ENCODE measurements at regions not wholly inside any gene's neighbourhood (a gene's known extent, or its start where the extent isn't known, plus 50 kb on each side); places are given as distances from the start of the nearest gene placed in this dataset.

GRCh38 chr2:196503398-196503797 is 136.1 kb upstream of the CCDC150 start:
- H3K4me1 ChIP-seq (ENCODE audit: control insufficient read depth, insufficient read depth, low read length, unreplicated experiment) = peaks cover 6% of the 10 kb centered on the region
- no peak overlapping the region for H3K4me3 ChIP-seq (ENCODE audit: low read depth, low read length)
- H2AFZ ChIP-seq (ENCODE audit: low read length, unreplicated experiment) = no peak overlapping the region
- no peaks in the 10 kb centered on the region for H3K36me3 ChIP-seq (ENCODE audit: insufficient read depth, low read length)
- no peaks in the 10 kb centered on the region for H3K27me3 ChIP-seq (ENCODE audit: insufficient read depth, low read length)
- no peak overlapping the region for H3K27ac ChIP-seq (ENCODE audit: low read depth, low read length)
- H3K79me2 ChIP-seq (ENCODE audit: control insufficient read depth, insufficient read depth, low read length, unreplicated experiment) = no peaks in the 10 kb centered on the region

GRCh38 chr2:196504788-196505187 is 134.7 kb upstream of the CCDC150 start:
- Histone ChIP-seq H3K27me3 (ENCODE audit: insufficient read depth, low read length) (no peaks in the 10 kb centered on the region), H3K36me3 (ENCODE audit: insufficient read depth, low read length) (no peaks in the 10 kb centered on the region), H3K79me2 (ENCODE audit: control insufficient read depth, insufficient read depth, low read length, unreplicated experiment) (no peaks in the 10 kb centered on the region), H2AFZ (ENCODE audit: low read length, unreplicated experiment) (no peak overlapping the region), H3K27ac (ENCODE audit: low read depth, low read length) (no peak overlapping the region), H3K4me1 (ENCODE audit: control insufficient read depth, insufficient read depth, low read length, unreplicated experiment) (peaks cover 6% of the 10 kb centered on the region), H3K4me3 (ENCODE audit: low read depth, low read length) (no peak overlapping the region)

GRCh38 chr2:196510246-196510645 is 129.3 kb upstream of the CCDC150 start:
- Histone ChIP-seq H3K4me3 (ENCODE audit: low read depth, low read length) (no peak overlapping the region), H3K27me3 (ENCODE audit: insufficient read depth, low read length) (no peaks in the 10 kb centered on the region), H3K27ac (ENCODE audit: low read depth, low read length) (no peak overlapping the region), H2AFZ (ENCODE audit: low read length, unreplicated experiment) (no peak overlapping the region), H3K79me2 (ENCODE audit: control insufficient read depth, insufficient read depth, low read length, unreplicated experiment) (no peaks in the 10 kb centered on the region), H3K36me3 (ENCODE audit: insufficient read depth, low read length) (no peaks in the 10 kb centered on the region), H3K4me1 (ENCODE audit: control insufficient read depth, insufficient read depth, low read length, unreplicated experiment) (no peaks in the 10 kb centered on the region)

- H3K27me3 ChIP-seq (ENCODE audit: insufficient read depth, low read length) = no peaks in the 10 kb centered on the region
- no peaks in the 10 kb centered on the region for H3K79me2 ChIP-seq (ENCODE audit: control insufficient read depth, insufficient read depth, low read length, unreplicated experiment)
- H2AFZ ChIP-seq (ENCODE audit: low read length, unreplicated experiment) = no peak overlapping the region
- H3K4me1 ChIP-seq (ENCODE audit: control insufficient read depth, insufficient read depth, low read length, unreplicated experiment) = peaks cover 4% of the 10 kb centered on the region
- H3K4me3 ChIP-seq (ENCODE audit: low read depth, low read length) = no peak overlapping the region
- H3K27ac ChIP-seq (ENCODE audit: low read depth, low read length) = no peak overlapping the region
- no peaks in the 10 kb centered on the region for H3K36me3 ChIP-seq (ENCODE audit: insufficient read depth, low read length)
These were observed 128.0 kb upstream of the CCDC150 start for GRCh38 chr2:196511258-196512168.

- Histone ChIP-seq H3K4me3 (ENCODE audit: low read depth, low read length) (no peak overlapping the region), H3K27ac (ENCODE audit: low read depth, low read length) (no peak overlapping the region), H3K36me3 (ENCODE audit: insufficient read depth, low read length) (no peaks in the 10 kb centered on the region), H3K79me2 (ENCODE audit: control insufficient read depth, insufficient read depth, low read length, unreplicated experiment) (no peaks in the 10 kb centered on the region), H3K27me3 (ENCODE audit: insufficient read depth, low read length) (no peaks in the 10 kb centered on the region), H2AFZ (ENCODE audit: low read length, unreplicated experiment) (no peak overlapping the region), H3K4me1 (ENCODE audit: control insufficient read depth, insufficient read depth, low read length, unreplicated experiment) (peaks cover 9% of the 10 kb centered on the region)
These were observed 125.6 kb upstream of the CCDC150 start for GRCh38 chr2:196513796-196514526.

GRCh38 chr2:196514641-196515040 is 124.9 kb upstream of the CCDC150 start:
- Histone ChIP-seq H3K27me3 (ENCODE audit: insufficient read depth, low read length) (no peaks in the 10 kb centered on the region), H3K36me3 (ENCODE audit: insufficient read depth, low read length) (no peaks in the 10 kb centered on the region), H3K4me1 (ENCODE audit: control insufficient read depth, insufficient read depth, low read length, unreplicated experiment) (peaks cover 9% of the 10 kb centered on the region), H3K27ac (ENCODE audit: low read depth, low read length) (no peak overlapping the region), H2AFZ (ENCODE audit: low read length, unreplicated experiment) (no peak overlapping the region), H3K79me2 (ENCODE audit: control insufficient read depth, insufficient read depth, low read length, unreplicated experiment) (no peaks in the 10 kb centered on the region), H3K4me3 (ENCODE audit: low read depth, low read length) (no peak overlapping the region)

GRCh38 chr2:196515051-196515450 is 124.5 kb upstream of the CCDC150 start:
- Histone ChIP-seq H3K4me3 (ENCODE audit: low read depth, low read length) (no peak overlapping the region), H2AFZ (ENCODE audit: low read length, unreplicated experiment) (no peak overlapping the region), H3K36me3 (ENCODE audit: insufficient read depth, low read length) (no peaks in the 10 kb centered on the region), H3K27ac (ENCODE audit: low read depth, low read length) (no peak overlapping the region), H3K4me1 (ENCODE audit: control insufficient read depth, insufficient read depth, low read length, unreplicated experiment) (peaks cover 9% of the 10 kb centered on the region), H3K79me2 (ENCODE audit: control insufficient read depth, insufficient read depth, low read length, unreplicated experiment) (no peaks in the 10 kb centered on the region), H3K27me3 (ENCODE audit: insufficient read depth, low read length) (no peaks in the 10 kb centered on the region)

- peaks cover 9% of the 10 kb centered on the region for H3K4me1 ChIP-seq (ENCODE audit: control insufficient read depth, insufficient read depth, low read length, unreplicated experiment)
- H3K4me3 ChIP-seq (ENCODE audit: low read depth, low read length) = no peak overlapping the region
- H3K36me3 ChIP-seq (ENCODE audit: insufficient read depth, low read length) = no peaks in the 10 kb centered on the region
- H3K27ac ChIP-seq (ENCODE audit: low read depth, low read length) = no peak overlapping the region
- H2AFZ ChIP-seq (ENCODE audit: low read length, unreplicated experiment) = no peak overlapping the region
- no peaks in the 10 kb centered on the region for H3K27me3 ChIP-seq (ENCODE audit: insufficient read depth, low read length)
- H3K79me2 ChIP-seq (ENCODE audit: control insufficient read depth, insufficient read depth, low read length, unreplicated experiment) = no peaks in the 10 kb centered on the region
These were observed 123.9 kb upstream of the CCDC150 start for GRCh38 chr2:196515608-196516007.

- H3K27me3 ChIP-seq (ENCODE audit: insufficient read depth, low read length) = no peaks in the 10 kb centered on the region
- peaks cover 9% of the 10 kb centered on the region for H3K4me1 ChIP-seq (ENCODE audit: control insufficient read depth, insufficient read depth, low read length, unreplicated experiment)
- no peak overlapping the region for H2AFZ ChIP-seq (ENCODE audit: low read length, unreplicated experiment)
- H3K36me3 ChIP-seq (ENCODE audit: insufficient read depth, low read length) = no peaks in the 10 kb centered on the region
- H3K79me2 ChIP-seq (ENCODE audit: control insufficient read depth, insufficient read depth, low read length, unreplicated experiment) = no peaks in the 10 kb centered on the region
- H3K4me3 ChIP-seq (ENCODE audit: low read depth, low read length) = no peak overlapping the region
- no peak overlapping the region for H3K27ac ChIP-seq (ENCODE audit: low read depth, low read length)
These were observed 123.0 kb upstream of the CCDC150 start for GRCh38 chr2:196516564-196516963.

- Histone ChIP-seq H3K27me3 (ENCODE audit: insufficient read depth, low read length) (no peaks in the 10 kb centered on the region), H3K4me3 (ENCODE audit: low read depth, low read length) (no peak overlapping the region), H3K4me1 (ENCODE audit: control insufficient read depth, insufficient read depth, low read length, unreplicated experiment) (peaks cover 9% of the 10 kb centered on the region), H3K27ac (ENCODE audit: low read depth, low read length) (no peak overlapping the region), H2AFZ (ENCODE audit: low read length, unreplicated experiment) (no peak overlapping the region), H3K36me3 (ENCODE audit: insufficient read depth, low read length) (no peaks in the 10 kb centered on the region), H3K79me2 (ENCODE audit: control insufficient read depth, insufficient read depth, low read length, unreplicated experiment) (no peaks in the 10 kb centered on the region)
These were observed 118.9 kb upstream of the CCDC150 start for GRCh38 chr2:196520605-196521004.

Measured in ACC112 (cell line).